ENCODE measurements at regions not wholly inside any gene's neighbourhood (a gene's known extent, or its start where the extent isn't known, plus 50 kb on each side); places are given as distances from the start of the nearest gene placed in this dataset.

DNA sequence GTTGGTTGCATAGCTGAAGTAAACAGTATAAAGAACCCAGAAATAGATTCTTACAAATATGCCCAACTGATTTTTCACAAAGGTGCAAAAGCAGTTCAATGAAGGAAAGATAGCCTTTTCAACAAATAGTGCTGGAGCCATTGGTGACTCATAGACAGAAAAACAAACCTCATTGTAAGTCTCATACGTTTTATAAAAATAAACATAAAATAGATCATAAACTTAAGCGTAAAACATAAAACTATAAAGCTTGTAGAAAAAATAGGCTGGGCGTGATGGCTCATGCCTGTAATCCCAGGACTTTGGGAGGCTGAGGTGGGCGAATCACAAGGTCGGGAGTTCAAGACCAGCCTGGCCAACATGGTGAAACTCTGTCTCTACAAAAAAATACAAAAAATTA, 318.8 kb upstream of the IGFBP3 start:
- peaks cover 3% of the 10 kb centered on the region; the same call in 1 of the 3 replicates for H3K9me3 Mint-ChIP-seq
- no peak overlapping the region for H3K4me3 Mint-ChIP-seq
- Histone ChIP-seq H3K36me3 (ENCODE audit: insufficient read depth) (no peaks in the 10 kb centered on the region), H2AFZ (no peak overlapping the region), H3K4me2 (no peak overlapping the region), H3K27me3 (ENCODE audit: insufficient read depth) (no peaks in the 10 kb centered on the region), H3K79me2 (replicated peaks; ENCODE audit: insufficient read depth) (no peaks in the 10 kb centered on the region), H3K9me2 (ENCODE audit: insufficient read depth) (no peaks in the 10 kb centered on the region), H3K27ac (ENCODE audit: low read depth) (no peak overlapping the region), H4K20me1 (replicated peaks; ENCODE audit: insufficient read depth) (no peaks in the 10 kb centered on the region), H3K4me1 (ENCODE audit: insufficient read depth) (no peaks in the 10 kb centered on the region), H3F3A (replicated peaks; ENCODE audit: low read depth) (no peaks in the 10 kb centered on the region), H3K4me3 (no peak overlapping the region)
- H3K36me3 Mint-ChIP-seq (ENCODE audit: low read depth), result peaks cover 2% of the 10 kb centered on the region; the same call in 2 of the 3 replicates
- ATAC-seq (no peak), DNase-seq (ENCODE audit: low spot score) (no peak)
- no peak overlapping the region for H3K27ac Mint-ChIP-seq
- TF ChIP-seq, protein P1, sequence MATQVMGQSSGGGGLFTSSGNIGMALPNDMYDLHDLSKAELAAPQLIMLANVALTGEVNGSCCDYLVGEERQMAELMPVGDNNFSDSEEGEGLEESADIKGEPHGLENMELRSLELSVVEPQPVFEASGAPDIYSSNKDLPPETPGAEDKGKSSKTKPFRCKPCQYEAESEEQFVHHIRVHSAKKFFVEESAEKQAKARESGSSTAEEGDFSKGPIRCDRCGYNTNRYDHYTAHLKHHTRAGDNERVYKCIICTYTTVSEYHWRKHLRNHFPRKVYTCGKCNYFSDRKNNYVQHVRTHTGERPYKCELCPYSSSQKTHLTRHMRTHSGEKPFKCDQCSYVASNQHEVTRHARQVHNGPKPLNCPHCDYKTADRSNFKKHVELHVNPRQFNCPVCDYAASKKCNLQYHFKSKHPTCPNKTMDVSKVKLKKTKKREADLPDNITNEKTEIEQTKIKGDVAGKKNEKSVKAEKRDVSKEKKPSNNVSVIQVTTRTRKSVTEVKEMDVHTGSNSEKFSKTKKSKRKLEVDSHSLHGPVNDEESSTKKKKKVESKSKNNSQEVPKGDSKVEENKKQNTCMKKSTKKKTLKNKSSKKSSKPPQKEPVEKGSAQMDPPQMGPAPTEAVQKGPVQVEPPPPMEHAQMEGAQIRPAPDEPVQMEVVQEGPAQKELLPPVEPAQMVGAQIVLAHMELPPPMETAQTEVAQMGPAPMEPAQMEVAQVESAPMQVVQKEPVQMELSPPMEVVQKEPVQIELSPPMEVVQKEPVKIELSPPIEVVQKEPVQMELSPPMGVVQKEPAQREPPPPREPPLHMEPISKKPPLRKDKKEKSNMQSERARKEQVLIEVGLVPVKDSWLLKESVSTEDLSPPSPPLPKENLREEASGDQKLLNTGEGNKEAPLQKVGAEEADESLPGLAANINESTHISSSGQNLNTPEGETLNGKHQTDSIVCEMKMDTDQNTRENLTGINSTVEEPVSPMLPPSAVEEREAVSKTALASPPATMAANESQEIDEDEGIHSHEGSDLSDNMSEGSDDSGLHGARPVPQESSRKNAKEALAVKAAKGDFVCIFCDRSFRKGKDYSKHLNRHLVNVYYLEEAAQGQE (IDR thresholded peaks at IDR 0.05; ENCODE audit: unreplicated experiment), result no peak
- H3K27me3 Mint-ChIP-seq (ENCODE audit: insufficient read depth, low read depth, poor library complexity), result no peaks in the 10 kb centered on the region
- peaks cover 12% of the 10 kb centered on the region for H3K4me1 Mint-ChIP-seq

DNA sequence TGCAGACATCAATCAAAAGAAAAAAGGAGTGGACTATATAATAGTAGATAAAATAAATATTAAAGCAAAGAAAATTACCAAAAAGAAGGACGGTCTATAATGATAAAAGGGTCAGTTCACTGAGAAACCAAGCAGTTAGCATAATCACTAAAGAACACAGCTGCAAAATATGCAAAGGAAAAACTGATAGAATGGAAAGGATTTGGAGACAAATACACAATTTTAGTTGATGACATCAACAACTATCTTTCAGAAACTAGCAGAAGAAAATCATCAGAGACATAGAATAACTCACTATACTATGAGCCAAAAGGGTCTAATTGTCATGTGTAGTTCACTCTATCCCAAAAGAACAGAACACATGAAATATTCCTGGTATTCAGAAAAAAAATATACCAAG, 316.4 kb upstream of the IGFBP3 start:
- H3F3A ChIP-seq (replicated peaks; ENCODE audit: low read depth), result no peaks in the 10 kb centered on the region
- H2AFZ ChIP-seq, result no peak overlapping the region
- H3K36me3 ChIP-seq (ENCODE audit: insufficient read depth), result no peaks in the 10 kb centered on the region
- no peak for ATAC-seq
- no peaks in the 10 kb centered on the region for H3K79me2 ChIP-seq (replicated peaks; ENCODE audit: insufficient read depth)
- Mint-ChIP-seq H3K27ac (no peak overlapping the region), H3K9me3 (no peaks in the 10 kb centered on the region), H3K4me1 (peaks cover 12% of the 10 kb centered on the region), H3K4me3 (no peak overlapping the region), H3K27me3 (ENCODE audit: insufficient read depth, low read depth, poor library complexity) (no peaks in the 10 kb centered on the region), H3K36me3 (ENCODE audit: low read depth) (peaks cover under 1% of the 10 kb centered on the region; the same call in 2 of the 3 replicates)
- no peak overlapping the region for H3K27ac ChIP-seq (ENCODE audit: low read depth)
- no peak for DNase-seq (ENCODE audit: low spot score)
- H3K4me2 ChIP-seq, result no peak overlapping the region
- no peaks in the 10 kb centered on the region for H4K20me1 ChIP-seq (replicated peaks; ENCODE audit: insufficient read depth)
- H3K4me1 ChIP-seq (ENCODE audit: insufficient read depth), result no peaks in the 10 kb centered on the region
- H3K27me3 ChIP-seq (ENCODE audit: insufficient read depth), result no peaks in the 10 kb centered on the region
- H3K9me2 ChIP-seq (ENCODE audit: insufficient read depth), result no peaks in the 10 kb centered on the region
- no peak overlapping the region for H3K4me3 ChIP-seq
- TF ChIP-seq NANOG (IDR thresholded peaks at IDR 0.05; ENCODE audit: borderline replicate concordance), result no peak
- TF ChIP-seq, protein P2, sequence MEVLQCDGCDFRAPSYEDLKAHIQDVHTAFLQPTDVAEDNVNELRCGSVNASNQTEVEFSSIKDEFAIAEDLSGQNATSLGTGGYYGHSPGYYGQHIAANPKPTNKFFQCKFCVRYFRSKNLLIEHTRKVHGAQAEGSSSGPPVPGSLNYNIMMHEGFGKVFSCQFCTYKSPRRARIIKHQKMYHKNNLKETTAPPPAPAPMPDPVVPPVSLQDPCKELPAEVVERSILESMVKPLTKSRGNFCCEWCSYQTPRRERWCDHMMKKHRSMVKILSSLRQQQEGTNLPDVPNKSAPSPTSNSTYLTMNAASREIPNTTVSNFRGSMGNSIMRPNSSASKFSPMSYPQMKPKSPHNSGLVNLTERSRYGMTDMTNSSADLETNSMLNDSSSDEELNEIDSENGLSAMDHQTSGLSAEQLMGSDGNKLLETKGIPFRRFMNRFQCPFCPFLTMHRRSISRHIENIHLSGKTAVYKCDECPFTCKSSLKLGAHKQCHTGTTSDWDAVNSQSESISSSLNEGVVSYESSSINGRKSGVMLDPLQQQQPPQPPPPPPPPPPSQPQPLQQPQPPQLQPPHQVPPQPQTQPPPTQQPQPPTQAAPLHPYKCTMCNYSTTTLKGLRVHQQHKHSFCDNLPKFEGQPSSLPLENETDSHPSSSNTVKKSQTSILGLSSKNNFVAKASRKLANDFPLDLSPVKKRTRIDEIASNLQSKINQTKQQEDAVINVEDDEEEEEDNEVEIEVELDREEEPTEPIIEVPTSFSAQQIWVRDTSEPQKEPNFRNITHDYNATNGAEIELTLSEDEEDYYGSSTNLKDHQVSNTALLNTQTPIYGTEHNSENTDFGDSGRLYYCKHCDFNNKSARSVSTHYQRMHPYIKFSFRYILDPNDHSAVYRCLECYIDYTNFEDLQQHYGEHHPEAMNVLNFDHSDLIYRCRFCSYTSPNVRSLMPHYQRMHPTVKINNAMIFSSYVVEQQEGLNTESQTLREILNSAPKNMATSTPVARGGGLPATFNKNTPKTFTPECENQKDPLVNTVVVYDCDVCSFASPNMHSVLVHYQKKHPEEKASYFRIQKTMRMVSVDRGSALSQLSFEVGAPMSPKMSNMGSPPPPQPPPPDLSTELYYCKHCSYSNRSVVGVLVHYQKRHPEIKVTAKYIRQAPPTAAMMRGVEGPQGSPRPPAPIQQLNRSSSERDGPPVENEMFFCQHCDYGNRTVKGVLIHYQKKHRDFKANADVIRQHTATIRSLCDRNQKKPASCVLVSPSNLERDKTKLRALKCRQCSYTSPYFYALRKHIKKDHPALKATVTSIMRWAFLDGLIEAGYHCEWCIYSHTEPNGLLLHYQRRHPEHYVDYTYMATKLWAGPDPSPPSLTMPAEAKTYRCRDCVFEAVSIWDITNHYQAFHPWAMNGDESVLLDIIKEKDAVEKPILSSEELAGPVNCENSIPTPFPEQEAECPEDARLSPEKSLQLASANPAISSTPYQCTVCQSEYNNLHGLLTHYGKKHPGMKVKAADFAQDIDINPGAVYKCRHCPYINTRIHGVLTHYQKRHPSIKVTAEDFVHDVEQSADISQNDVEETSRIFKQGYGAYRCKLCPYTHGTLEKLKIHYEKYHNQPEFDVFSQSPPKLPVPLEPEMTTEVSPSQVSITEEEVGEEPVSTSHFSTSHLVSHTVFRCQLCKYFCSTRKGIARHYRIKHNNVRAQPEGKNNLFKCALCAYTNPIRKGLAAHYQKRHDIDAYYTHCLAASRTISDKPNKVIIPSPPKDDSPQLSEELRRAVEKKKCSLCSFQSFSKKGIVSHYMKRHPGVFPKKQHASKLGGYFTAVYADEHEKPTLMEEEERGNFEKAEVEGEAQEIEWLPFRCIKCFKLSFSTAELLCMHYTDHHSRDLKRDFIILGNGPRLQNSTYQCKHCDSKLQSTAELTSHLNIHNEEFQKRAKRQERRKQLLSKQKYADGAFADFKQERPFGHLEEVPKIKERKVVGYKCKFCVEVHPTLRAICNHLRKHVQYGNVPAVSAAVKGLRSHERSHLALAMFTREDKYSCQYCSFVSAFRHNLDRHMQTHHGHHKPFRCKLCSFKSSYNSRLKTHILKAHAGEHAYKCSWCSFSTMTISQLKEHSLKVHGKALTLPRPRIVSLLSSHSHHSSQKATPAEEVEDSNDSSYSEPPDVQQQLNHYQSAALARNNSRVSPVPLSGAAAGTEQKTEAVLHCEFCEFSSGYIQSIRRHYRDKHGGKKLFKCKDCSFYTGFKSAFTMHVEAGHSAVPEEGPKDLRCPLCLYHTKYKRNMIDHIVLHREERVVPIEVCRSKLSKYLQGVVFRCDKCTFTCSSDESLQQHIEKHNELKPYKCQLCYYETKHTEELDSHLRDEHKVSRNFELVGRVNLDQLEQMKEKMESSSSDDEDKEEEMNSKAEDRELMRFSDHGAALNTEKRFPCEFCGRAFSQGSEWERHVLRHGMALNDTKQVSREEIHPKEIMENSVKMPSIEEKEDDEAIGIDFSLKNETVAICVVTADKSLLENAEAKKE (CRISPR knock-in tag; IDR thresholded peaks at IDR 0.05), result no peak
- TF ChIP-seq, protein P1 (IDR thresholded peaks at IDR 0.05; ENCODE audit: unreplicated experiment), result no peak
- TF ChIP-seq, protein P3, sequence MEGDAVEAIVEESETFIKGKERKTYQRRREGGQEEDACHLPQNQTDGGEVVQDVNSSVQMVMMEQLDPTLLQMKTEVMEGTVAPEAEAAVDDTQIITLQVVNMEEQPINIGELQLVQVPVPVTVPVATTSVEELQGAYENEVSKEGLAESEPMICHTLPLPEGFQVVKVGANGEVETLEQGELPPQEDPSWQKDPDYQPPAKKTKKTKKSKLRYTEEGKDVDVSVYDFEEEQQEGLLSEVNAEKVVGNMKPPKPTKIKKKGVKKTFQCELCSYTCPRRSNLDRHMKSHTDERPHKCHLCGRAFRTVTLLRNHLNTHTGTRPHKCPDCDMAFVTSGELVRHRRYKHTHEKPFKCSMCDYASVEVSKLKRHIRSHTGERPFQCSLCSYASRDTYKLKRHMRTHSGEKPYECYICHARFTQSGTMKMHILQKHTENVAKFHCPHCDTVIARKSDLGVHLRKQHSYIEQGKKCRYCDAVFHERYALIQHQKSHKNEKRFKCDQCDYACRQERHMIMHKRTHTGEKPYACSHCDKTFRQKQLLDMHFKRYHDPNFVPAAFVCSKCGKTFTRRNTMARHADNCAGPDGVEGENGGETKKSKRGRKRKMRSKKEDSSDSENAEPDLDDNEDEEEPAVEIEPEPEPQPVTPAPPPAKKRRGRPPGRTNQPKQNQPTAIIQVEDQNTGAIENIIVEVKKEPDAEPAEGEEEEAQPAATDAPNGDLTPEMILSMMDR (conservative IDR thresholded peaks at IDR 0.05; ENCODE audit: low read depth in 2 of 2), result no peak
